ENCODE measurements at regions not wholly inside any gene's neighbourhood (a gene's known extent, or its start where the extent isn't known, plus 50 kb on each side); places are given as distances from the start of the nearest gene placed in this dataset.
"Not testable (repeated sequence)": the region's sequence is repeated elsewhere in the genome, so short reads cannot be mapped to it uniquely, and the experiment has no call there.

DNA sequence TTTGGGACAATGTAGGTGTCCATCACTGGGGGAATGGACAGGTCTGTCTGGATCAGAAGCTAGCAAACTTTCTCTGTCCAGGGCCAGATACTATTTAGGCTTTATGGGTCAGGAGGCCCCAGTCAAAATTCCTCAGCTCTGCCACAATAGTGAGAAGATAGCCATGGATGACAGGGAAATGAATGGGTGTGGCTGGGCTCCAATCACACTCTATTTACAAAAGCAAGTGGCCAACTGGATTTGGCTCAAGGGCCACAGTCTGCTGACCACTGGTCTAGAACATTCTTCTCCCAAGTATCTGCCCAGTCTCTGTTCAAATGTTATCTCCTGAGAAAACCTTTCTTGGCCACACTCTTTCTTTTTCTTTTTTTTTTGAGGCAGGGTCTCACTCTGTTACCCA is 339.9 kb downstream of the SOX9 start:
- in situ Hi-C loops (cut with HindIII; ENCODE audit: low sequenced_read_pairs), result no loop called here

DNA sequence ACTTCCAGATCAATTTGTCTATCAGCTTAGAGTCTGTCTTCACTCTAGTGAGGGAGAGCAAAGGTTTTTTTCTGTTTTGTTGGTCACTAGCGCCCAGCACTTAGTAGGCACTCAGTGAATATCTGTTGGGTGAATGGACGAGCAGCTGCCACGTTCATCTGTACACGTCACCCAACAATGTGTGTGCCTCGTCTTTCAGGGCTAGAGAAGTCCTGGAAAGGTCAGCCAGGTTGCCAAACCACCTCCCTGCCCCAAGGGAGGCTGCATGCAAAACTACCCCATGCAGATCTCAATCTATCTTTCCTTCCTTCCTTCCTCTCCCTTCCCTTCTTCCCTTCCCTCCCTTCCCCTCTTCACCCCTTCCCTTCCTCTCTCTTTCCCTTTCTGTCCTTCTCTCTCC is 340.9 kb downstream of the SOX9 start:
- in situ Hi-C loops (cut with HindIII; ENCODE audit: low sequenced_read_pairs), result no loop called here

DNA sequence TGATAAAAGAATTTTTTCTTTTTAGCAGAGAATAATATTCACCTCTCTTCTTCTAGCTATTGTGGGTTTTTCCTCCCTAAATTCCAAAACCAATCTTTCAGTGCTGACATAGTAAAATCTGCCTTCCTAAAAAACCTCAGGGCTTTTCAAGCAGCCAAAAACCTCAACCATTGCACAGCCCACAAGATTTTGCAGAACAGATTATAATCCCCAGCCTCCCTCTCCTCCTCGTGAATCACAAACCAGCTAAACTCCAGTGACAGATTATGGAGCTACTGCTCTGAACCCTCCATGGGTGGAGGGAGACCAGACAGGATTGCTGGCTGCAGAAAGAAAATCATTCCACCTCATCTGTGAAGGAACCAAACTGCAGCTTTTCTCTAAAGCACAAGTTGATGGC is 341.6 kb downstream of the SOX9 start:
- in situ Hi-C loops (cut with HindIII; ENCODE audit: low sequenced_read_pairs), result no loop called here

DNA sequence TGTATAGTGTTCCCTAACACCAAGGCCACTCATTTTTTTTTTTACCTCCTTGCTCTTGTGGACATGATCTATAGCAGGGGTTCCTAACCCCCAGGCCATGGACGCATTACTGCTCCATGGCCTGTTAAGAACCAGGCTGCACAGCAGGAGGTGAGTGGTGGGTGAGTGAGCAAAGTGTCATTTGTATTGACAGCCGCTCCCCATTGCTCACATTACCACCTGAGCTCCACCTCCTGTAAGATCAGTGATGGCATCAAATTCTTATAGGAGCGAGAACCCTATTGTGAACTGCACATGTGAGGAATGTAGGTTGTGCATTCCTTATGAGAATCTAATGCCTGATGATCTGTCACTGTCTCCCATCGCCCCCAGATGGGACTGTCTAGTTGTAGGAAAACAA is 342.0 kb downstream of the SOX9 start:
- in situ Hi-C loops (cut with HindIII; ENCODE audit: low sequenced_read_pairs), result no loop called here

DNA sequence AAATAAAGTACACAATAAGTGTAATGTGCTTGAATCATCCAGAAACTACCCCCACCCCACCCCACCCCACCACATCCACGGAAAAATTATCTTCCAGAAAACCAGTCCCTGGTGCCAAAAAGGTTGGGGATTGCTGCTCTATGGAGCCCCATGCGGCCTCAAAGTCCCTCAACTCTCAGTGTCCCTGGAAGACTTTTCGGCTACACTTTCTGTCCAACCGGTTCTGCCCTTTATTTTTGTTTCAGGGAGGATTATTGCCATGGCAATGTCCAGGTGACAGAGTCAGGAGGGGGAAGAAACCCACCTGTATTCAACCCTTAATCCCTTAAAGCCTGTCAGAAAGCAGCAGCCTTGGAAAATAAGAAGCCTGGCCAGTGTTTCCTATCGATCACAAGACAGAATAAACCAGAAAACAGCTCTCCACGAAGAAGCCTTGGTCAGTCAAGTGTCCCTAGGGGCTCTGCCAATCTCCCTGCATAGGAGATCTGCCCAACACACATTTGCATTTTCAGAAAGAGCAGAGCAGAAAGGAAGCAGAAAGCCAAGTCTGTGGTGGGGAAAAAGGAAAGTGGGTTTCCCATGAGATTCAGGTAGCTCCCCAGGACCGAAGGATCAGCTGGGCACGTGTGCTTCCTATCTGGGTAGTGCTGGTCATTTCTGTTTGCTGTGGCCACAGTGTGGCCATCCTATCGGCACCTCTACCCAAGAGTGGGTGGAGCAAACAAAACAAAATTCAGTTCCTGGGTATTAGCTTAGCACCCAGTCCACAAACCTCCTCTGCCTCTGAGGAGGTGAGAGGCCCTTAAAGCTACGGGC is 342.7 kb downstream of the SOX9 start:
- in situ Hi-C loops (cut with HindIII; ENCODE audit: low sequenced_read_pairs), result no loop called here

DNA sequence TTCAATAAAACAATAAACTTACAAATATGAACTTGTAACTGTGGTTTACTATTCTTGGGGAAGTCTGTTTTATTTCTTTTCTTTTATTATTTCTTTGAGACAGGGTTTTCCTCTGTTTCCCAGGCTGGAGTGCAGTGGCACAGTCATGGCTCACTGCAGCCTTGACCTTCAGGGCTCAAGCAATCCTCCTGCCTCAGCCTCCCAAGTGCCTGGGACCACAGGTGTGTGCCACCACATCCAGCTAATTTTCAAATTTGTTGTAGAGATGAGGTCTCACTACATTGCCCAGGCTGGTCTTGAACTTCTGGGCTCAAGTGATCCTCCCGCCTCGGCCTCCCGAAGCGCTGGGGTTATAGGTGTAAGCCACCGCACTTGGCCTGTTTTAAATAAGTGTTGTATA is 343.4 kb downstream of the SOX9 start:
- in situ Hi-C loops (cut with HindIII; ENCODE audit: low sequenced_read_pairs), result not testable (repeated sequence)

DNA sequence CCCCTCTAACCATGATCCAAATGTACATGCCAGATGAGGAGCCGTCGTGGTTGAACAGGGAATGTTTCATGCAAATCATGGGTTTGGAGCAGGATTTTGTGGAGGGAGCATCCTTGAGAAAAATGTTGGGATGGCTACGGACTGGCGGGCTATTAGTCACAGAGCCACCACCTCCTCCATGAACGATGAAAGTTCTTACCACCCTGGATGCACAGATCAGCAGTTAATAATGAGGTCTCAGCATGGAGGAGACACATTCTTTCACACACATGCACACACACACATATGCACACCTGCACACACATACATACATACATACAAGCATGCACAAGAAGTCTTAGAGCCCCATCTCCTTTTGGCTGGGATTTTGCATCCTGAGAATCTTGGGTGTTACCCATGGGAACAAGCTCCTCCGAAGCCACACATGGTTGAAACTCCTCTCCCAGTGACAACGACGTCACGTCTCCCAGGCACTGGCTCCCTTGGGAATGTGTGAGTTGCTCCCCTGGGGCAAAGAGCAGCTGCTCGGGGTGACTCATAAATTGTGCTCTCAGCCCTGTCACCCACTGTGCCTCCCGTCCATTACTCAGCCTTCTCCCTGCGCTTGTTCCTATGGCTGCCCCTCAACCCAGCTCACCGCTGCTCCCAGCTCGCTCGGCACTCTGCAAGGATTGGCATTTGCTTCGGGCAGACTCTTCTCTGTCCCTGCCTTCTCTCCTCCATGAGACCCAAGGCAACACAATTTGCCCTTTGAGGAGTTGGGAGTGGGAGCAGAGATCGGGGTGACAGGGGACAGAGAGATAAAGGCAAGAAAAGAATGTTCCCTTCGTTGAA is 344.6 kb downstream of the SOX9 start:
- in situ Hi-C loops (cut with HindIII; ENCODE audit: low sequenced_read_pairs), result no loop called here

DNA sequence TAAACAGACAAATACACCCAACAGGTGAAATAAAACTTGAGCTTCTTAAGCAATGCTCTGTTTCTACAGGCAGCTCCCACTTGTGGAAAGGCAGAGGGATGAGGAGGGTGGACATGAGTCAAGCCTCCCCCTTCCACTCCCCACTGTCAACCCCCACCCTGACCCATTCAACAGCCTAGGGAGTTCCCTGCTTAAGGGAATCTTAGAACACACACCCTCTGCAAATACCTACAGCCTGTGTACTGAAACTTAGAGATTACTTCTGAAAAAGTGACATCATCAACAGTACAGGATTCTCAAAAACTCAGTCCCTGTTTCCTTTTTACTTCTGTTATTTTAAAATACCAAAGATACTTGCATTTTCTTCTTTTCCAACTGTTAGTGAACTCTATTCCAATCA is 345.4 kb downstream of the SOX9 start:
- in situ Hi-C loops (cut with HindIII; ENCODE audit: low sequenced_read_pairs), result no loop called here

DNA sequence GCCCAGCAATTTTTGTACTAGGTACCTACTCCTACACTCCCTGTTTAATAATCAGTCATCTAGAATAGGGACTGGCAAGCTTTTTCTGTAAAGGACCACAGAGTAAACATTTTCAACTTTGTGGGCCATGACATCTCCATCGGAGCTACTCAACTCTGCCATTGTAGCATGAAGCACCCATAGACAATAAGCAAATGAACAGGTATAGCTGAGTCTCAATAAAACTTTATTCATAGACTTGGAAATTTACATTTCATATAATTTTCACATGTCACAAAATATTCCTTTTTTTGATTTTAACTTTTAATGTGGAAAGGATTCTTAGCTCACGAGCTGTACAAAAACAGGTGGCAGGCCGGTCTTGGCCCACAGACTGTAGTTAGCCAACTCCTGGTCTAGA is 345.8 kb downstream of the SOX9 start:
- in situ Hi-C loops (cut with HindIII; ENCODE audit: low sequenced_read_pairs), result no loop called here

DNA sequence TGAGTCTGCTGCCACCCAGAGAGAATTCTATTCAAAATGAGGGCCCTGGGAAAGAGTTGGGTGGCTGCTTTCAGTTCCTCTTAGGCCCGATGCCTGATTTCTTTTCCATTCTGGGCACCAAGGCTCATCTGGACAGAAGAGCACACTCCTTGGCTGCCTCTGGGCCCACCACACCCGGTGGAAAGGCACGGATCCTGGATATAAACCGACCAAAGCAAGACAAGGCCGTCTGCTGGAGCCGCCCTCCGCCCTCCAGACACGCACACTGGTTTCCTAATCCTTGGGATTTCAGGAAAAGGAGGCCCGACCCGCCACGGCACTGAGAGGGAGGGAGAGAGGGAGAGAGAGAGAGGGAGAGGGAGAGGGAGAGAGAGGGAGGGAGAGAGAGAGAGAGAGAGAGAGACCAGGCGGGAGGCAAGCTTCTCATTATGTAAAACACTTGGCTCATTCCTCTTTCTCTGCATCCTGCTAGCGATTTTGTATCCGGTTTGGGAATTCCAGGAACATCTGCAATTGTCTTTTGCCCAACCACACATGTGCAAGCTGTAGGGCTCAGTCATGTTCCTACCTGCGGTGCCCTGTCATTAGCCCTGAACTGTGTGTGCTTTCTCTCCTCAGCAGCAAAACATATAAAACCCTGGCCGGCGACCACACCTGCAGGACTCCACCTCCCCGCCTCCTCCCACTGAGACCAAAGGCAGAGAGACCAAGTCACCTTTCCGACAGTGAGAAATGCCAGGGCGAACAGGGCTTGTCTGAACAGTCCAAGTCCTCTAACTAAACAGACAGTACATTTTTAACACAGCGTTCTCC is 347.2 kb downstream of the SOX9 start:
- in situ Hi-C loops (cut with HindIII; ENCODE audit: low sequenced_read_pairs), result no loop called here

DNA sequence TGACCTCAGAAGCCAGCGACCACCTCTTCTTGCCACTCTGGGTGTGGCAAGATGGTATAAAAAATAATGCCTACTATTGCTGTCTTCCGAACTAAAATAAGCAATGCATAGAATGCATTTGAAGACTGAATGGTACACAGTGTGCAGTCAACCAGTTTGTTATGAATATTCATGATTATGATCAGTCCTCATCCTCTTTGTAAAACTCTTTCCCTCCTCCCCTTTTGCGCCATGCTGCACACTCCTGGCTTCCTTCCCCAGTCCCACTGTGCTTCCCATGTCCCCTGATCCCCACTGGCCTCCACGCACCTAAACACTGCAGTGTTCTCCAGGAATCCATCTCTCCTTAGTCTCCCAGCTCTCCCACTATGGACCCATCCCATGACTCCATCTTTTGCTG is 348.0 kb downstream of the SOX9 start:
- in situ Hi-C loops (cut with HindIII; ENCODE audit: low sequenced_read_pairs), result no loop called here

DNA sequence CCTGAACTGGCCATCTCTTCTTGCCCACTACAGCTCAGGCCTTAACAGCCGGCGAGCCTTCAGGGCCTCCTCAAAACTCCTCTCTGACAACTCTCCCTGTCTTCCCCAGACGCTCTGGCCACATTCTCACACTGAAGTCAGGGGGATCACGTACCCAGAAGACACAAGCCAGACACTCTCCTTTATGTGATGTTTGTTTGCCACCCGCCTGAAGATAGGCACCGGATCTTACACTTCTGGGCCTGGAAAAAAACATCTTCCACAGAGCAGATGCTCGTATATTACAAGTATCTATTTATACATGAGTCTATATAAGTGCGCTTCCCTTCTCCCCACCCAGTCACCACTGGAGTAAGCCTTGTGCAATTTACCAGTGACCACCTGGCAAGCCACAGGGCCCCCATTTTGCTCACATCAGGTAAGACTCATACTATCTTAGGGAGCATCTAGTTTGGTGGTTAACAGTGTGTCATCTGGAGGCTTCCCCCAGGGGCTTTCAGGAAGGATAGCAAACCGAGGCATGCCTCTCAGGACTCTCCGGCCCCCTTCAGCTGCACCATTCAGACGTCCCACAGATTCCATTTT is 349.4 kb downstream of the SOX9 start:
- in situ Hi-C loops (cut with HindIII; ENCODE audit: low sequenced_read_pairs), result no loop called here

DNA sequence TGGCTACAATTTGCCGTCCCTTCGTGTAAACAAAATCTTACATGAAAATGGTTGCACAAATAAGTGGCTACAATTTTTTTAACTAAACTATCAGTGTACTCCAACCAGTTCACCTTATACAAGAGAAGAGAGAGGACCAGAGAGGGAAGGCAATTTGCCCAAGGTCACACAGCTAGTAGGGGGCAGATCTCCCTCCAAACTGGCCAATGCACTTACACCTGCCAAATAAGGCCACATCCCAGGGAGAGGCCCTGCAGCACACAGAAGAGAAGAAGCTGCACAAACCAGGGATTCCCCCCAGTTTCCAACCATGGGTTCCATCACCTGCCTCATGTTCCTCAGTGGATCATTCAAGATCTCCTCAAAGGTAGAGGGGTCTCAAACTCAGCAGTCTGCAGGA is 349.9 kb downstream of the SOX9 start:
- in situ Hi-C loops (cut with HindIII; ENCODE audit: low sequenced_read_pairs), result no loop called here

DNA sequence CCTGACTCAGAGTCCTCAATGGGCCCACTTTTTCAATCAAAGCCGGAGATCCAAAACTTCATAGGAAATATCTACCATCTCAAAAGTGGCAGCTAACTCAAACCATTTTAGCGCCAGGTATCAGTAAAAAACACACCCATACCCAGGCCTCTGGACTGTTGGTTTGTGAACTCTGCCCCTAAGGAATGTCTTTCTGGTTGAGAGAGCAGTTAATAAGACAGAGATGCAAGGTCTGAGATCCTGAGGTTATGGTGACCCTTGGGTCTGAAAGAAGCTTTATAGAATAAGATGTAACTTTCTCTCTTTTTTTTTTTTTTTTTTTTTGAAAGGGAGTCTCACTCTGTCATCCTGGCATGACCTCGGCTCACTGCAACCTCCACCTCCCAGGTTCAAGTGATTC is 350.5 kb downstream of the SOX9 start:
- in situ Hi-C loops (cut with HindIII; ENCODE audit: low sequenced_read_pairs), result no loop called here

DNA sequence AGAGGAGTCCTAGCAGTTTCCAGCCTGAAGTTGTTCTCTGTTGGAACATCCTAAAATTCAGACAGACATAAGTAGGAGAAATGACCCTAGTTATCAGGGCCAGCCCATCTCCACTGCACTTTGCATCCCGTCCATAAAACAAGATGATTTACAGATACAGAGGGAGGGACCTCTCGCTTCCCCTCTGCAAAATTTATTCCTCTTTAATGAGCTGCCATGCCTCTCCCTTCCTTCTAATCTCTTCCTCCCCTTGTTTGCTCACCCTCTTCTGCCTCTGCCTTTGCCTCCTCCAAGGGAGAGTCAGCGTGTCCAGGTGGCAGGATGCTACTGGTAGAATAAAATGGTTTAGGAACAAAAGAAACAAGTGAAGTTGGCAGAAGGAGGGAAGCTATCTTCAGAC is 351.3 kb downstream of the SOX9 start:
- in situ Hi-C loops (cut with HindIII; ENCODE audit: low sequenced_read_pairs), result no loop called here

DNA sequence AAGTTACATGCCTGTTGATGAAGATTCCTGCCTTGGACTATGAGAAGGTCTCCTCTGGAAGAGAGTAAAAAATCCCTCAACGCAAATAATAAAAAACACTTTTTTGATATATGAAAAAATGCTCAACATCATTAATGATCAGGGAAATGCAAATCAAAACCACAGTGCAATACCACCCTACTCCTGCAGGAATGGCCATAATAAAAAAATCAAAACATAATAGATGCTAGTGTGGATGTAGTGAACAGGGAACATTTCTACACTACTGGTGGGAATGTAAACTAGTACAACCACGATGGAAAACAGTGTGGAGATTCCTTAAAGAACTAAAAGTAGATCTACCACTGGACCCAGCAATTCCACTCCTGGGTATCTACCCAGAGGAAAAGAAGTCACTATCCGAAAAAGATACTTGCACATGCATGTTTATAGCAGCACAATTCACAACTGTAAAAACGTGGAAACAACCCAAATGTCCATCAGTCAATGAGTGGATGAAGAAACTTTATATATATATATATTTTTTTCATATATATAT is 352.1 kb downstream of the SOX9 start:
- in situ Hi-C loops (cut with HindIII; ENCODE audit: low sequenced_read_pairs), result not testable (repeated sequence)

DNA sequence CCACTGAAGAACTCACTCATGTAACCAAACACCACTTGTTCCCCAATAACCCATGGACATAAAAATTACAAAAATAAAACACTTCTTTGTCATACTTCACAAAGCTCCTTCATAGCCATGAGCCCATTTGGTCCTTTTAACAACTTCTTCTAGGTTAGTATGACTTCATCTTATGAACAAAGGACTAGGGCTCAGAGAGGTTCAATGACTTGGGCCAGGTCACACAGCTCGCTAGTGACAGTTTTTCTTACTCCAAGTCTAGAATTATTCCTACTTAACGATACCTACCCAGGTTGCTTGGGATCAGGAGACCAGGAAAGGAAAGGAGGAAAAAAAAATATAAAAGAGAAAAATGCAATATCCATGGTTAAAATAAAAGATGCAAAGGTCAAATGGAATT is 353.4 kb downstream of the SOX9 start:
- in situ Hi-C loops (cut with HindIII; ENCODE audit: low sequenced_read_pairs), result no loop called here

DNA sequence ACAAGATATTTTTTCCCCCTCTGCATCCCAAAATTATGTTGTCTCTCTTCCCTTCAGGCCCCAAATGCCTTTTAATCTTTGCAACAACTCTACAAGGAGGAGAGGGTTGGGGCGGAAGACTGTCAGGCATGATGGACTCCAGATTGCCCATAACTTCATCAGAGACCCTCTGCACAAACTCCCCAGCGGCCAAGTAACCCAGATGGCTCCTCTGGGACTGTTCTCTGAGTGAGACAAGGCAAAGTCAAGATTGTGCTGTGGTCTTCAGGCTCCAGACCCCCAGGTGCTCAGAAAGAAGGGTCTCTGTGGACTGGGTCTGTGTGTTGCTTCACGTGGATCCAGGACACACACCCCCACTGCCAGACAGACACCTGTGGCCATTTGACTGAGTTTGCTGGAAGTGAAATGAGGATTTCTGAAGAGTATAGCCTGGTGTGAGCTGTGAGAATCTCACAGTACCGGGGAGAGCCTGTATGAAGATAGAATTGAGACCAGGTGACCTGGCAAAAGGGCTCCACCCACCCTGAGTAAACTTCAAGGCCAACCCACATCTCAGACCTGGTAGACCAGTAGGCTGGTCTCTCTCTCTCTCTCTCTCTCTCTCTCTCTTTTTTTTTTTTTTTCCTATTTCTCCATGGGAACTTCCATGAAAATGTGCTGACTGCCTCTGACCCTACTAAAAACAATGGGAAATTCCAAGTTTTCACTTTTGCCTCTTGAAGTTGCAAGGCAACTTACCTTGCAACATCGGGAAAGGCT is 354.1 kb downstream of the SOX9 start:
- in situ Hi-C loops (cut with HindIII; ENCODE audit: low sequenced_read_pairs), result no loop called here

DNA sequence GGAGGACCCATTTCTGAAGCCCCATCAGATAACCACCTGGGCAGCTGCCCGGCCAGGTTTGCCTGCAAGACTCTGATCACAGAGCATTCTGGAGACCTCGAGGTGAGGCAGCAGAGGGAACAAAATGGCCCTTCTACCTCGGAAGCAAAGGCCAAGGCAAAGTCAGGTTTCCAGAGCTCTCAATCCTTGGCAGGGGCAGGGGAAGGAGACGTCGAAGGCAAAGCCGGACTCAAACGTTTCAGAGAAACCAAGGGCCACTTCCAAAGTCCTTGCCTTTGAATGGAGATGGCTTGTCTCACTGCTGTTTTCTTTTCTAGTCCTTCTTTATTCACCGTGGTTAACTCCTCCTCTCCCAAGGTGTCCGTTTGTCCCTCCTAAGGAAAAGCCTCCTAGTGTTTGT is 355.3 kb downstream of the SOX9 start:
- in situ Hi-C loops (cut with HindIII; ENCODE audit: low sequenced_read_pairs), result no loop called here

DNA sequence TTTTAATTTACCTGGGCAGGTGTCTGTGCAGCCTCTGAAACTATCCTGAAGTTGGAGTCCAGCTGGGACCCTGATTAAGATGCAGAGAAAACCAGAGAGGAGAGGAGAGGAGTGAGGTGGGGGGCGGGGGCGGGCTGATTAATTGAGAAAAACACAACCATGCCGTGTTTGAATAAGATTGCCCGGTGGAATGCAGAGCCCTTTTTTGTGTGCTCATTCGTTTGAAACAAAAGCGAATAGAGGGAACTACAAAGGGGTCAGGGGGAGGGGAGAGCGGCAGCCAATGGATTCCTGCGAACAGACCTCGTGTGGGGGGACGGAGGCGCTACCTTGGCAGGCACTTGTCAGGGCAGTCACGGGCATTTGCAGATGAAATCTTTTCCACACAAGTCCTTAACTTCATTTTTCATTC is 355.8 kb downstream of the SOX9 start:
- in situ Hi-C loops (cut with HindIII; ENCODE audit: low sequenced_read_pairs), result no loop called here

All from DLD1 (cell line).